Tibial nerve (tissue), 4 donors: ENCODE measurements at regions not wholly inside any gene's neighbourhood (a gene's known extent, or its start where the extent isn't known, plus 50 kb on each side); places are given as distances from the start of the nearest gene placed in this dataset.

ENCODE experiments used
- DNase-seq, 2 donors: peaks; one replicate each; pipeline ENCODE4 v3.0.0-alpha.2; 2019; ENCODE audit warnings: low spot score in 2 of 2
- H3K27ac ChIP-seq, 4 donors: fragments of 200-600 bp; sonication (generic) in 3 of 4; one replicate each; pipeline ENCODE4 v1.5.1; 2017 to 2019; ENCODE audit warnings: mild to moderate bottlenecking in 1 of 4
- H3K27me3 ChIP-seq, 2 donors: fragments of 200-600 bp; sonication (generic) in 1 of 2; one replicate each; pipeline versions ENCODE4 v1.5.1 to v1.6.0; 2017 to 2019
- H3K36me3 ChIP-seq, 3 donors: fragments of 200-600 bp; sonication (generic); one replicate each; pipeline ENCODE4 v1.5.1; 2018 to 2019
- H3K4me1 ChIP-seq, 4 donors: fragments of 200-600 bp; sonication (generic) in 3 of 4; one replicate each; pipeline ENCODE4 v1.5.1; 2017 to 2019
- H3K4me3 ChIP-seq, 4 donors: fragments of 200-600 bp; sonication (generic) in 3 of 4; one replicate each; pipeline ENCODE4 v1.5.1; 2017 to 2019; ENCODE audit warnings: mild to moderate bottlenecking in 1 of 4, moderate library complexity in 1 of 4
- H3K9me3 ChIP-seq, 4 donors: fragments of 200-600 bp; sonication (generic) in 3 of 4; one replicate each; pipeline ENCODE4 v1.5.1; 2017 to 2019
- EP300 ChIP-seq, 2 donors: sonication (generic); formaldehyde crosslinking; IDR thresholded peaks; one replicate each; pipeline ENCODE4 v1.6.1; 2017; ENCODE audit warnings: antibody characterized with exemption in 2 of 2, mild to moderate bottlenecking in 1 of 2
- POLR2A ChIP-seq, 2 donors: fragments of 450-650 bp; IDR thresholded peaks; one replicate each; pipeline ENCODE4 v1.6.1; 2017; ENCODE audit warnings: antibody characterized with exemption in 2 of 2, mild to moderate bottlenecking in 2 of 2, moderate library complexity in 2 of 2
- WGBS, 2 donors: methylation state at CpG; one replicate each; pipeline ENCODE4 v1.1.5; 2018; 5-methylcytosine and 5-hydroxymethylcytosine counted together
- TF ChIP-seq, protein P1 (sequence below), 5 experiments: fragments of 200-600 bp in 3 of 5; fragments of 450-650 bp in 2 of 5; sonication (generic) in 3 of 5; IDR thresholded peaks; one replicate each; pipeline ENCODE4 v1.5.1; 2016 to 2019; ENCODE audit warnings: antibody characterized with exemption in 5 of 5, mild to moderate bottlenecking in 3 of 5, moderate library complexity in 2 of 5

DNA sequence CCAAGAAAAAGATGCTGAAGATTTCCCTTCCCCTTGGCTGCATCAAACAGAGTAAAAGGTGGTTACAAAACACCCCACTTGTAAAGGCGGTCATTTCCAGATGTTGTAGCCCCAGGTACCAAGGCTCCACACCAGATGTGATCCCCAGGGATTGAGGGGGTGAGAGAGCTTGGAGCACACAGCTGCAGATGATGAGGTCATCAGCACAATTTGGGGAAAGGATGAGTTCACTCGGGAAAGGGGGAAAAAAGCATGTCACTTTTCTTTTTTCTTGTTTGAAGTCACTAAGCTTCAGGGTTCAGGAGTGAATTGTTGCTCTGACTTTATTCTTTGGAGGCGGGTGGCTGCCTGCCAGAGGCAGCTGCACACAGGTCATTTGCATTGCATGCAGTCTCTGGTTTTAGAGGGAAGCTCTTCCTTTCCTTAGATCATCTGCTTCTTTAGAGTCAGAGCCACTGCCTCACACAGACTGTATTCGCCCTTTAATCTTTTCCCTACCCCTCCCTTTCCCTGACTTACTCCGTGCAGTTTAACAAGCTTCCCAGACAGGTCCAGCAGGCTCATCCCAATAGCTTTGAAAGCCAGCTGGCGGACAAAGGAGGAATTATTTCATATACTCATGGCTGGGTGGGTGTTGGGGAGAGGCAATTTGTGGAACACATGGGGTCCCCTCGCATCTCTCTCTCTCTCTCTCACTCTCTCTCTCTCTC, 409.3 kb upstream of the SLC24A2 start:
- Histone ChIP-seq H3K4me1 (no peaks in the 10 kb centered on the region), H3K9me3 (peaks cover 0 to 22% (median 3%) of the 10 kb centered on the region in 4 donors), H3K36me3 (no peaks in the 10 kb centered on the region), H3K27me3 (no peaks in the 10 kb centered on the region), H3K4me3 (no peak overlapping the region), H3K27ac (no peak overlapping the region)
- no peak for TF ChIP-seq EP300 (IDR thresholded peaks at IDR 0.05)
- TF ChIP-seq, protein P1, sequence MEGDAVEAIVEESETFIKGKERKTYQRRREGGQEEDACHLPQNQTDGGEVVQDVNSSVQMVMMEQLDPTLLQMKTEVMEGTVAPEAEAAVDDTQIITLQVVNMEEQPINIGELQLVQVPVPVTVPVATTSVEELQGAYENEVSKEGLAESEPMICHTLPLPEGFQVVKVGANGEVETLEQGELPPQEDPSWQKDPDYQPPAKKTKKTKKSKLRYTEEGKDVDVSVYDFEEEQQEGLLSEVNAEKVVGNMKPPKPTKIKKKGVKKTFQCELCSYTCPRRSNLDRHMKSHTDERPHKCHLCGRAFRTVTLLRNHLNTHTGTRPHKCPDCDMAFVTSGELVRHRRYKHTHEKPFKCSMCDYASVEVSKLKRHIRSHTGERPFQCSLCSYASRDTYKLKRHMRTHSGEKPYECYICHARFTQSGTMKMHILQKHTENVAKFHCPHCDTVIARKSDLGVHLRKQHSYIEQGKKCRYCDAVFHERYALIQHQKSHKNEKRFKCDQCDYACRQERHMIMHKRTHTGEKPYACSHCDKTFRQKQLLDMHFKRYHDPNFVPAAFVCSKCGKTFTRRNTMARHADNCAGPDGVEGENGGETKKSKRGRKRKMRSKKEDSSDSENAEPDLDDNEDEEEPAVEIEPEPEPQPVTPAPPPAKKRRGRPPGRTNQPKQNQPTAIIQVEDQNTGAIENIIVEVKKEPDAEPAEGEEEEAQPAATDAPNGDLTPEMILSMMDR (IDR thresholded peaks at IDR 0.05), result no peak
- WGBS, 2 donors, result 26 to 32% methylated on average over 7 of the region's 7 CpGs
- no peak for DNase-seq

GRCh38 chr9:20191228-20191840, 402.5 kb upstream of the SLC24A2 start:
- TF ChIP-seq POLR2A (IDR thresholded peaks at IDR 0.05) (no peak), EP300 (IDR thresholded peaks at IDR 0.05) (no peak)
- TF ChIP-seq, protein P1 (IDR thresholded peaks at IDR 0.05), result no peak
- peaks cover 0 to 16% (median 3%) of the 10 kb centered on the region in 4 donors for H3K9me3 ChIP-seq
- no peaks in the 10 kb centered on the region for H3K4me1 ChIP-seq
- WGBS, 2 donors, result 76 to 81% methylated on average over 4 of the region's 4 CpGs
- H3K27me3 ChIP-seq, result no peaks in the 10 kb centered on the region
- no peaks in the 10 kb centered on the region for H3K36me3 ChIP-seq
- H3K4me3 ChIP-seq, result no peak overlapping the region
- no peak for DNase-seq
- H3K27ac ChIP-seq, result no peak overlapping the region

DNA sequence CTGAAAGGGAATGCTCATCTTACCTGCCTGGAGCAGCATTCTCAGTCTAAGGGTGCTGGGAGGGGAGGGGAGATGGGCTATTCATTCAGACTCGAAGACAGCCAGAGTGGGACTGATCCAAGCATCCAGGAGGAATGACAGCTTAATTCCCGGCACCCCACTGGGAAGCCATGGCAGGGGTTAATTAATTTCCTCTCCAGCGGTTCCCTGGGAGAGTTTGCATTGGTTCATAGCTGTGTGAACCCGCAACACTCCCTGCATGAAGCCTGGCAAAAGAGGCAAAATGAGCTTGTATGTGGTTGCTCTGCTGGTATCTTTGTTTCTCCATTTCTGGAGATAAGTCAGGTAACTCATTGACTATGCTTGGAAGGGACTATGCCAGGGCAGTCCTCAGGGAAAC, 401.0 kb upstream of the SLC24A2 start:
- Histone ChIP-seq H3K36me3 (no peaks in the 10 kb centered on the region), H3K4me3 (no peak overlapping the region), H3K27ac (no peak overlapping the region), H3K9me3 (peaks cover 0 to 2% (median 0%) of the 10 kb centered on the region in 4 donors), H3K27me3 (no peaks in the 10 kb centered on the region), H3K4me1 (no peaks in the 10 kb centered on the region)
- 38 to 49% methylated on average over 4 of the region's 4 CpGs for WGBS, 2 donors
- no peak for DNase-seq
- TF ChIP-seq POLR2A (IDR thresholded peaks at IDR 0.05), result no peak
- TF ChIP-seq EP300 (IDR thresholded peaks at IDR 0.05), result no peak
- TF ChIP-seq, protein P1 (IDR thresholded peaks at IDR 0.05), result no peak

DNA sequence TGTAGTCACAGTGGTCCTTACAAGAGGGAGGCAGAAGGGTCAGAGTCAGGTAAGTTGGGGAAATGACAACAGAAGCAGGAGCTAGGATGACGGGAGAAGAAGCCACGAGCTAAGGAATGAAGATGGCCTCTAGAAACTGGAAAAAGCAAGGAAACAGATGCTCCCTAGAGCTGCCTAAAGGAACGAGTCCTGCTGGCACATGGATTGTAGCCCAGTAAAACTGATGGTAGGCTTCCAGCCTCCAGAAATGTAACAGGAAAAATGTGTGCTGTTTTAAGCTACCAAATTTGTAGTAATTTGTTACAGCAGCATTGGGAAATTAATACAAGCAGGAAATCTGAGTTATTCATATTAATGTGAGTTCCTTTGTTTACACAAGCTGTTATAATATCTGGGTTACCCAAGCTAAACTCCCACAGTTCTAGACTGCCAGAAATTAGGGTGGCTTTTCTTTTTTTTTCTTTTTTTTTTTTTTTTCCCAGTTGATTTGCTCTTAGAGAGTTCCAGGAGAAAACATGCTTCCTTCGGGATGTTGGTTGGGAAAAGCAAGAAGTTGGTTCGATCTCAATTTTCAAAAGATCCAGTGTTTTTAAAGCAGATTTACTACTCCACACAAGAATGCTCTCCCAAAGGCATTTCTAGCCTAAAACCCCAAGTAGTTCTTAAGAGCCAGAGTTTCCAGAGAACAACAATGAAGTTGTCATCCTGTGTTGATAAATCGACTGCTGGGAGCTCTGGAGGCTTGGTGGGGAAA, 400.0 kb upstream of the SLC24A2 start:
- Histone ChIP-seq H3K4me1 (no peaks in the 10 kb centered on the region), H3K9me3 (no peaks in the 10 kb centered on the region), H3K4me3 (no peak overlapping the region), H3K27ac (no peak overlapping the region), H3K27me3 (no peaks in the 10 kb centered on the region), H3K36me3 (no peaks in the 10 kb centered on the region)
- TF ChIP-seq, protein P1 (IDR thresholded peaks at IDR 0.05), result no peak
- no peak for TF ChIP-seq POLR2A (IDR thresholded peaks at IDR 0.05)
- WGBS, 2 donors, result 37 to 46% methylated on average over 6 of the region's 6 CpGs
- no peak for DNase-seq

GRCh38 chr9:20187318-20187717, 398.5 kb upstream of the SLC24A2 start:
- TF ChIP-seq, protein P1 (IDR thresholded peaks at IDR 0.05), result no peak
- no peak for TF ChIP-seq EP300 (IDR thresholded peaks at IDR 0.05)
- no peak for TF ChIP-seq POLR2A (IDR thresholded peaks at IDR 0.05)
- Histone ChIP-seq H3K9me3 (no peaks in the 10 kb centered on the region), H3K4me1 (no peaks in the 10 kb centered on the region), H3K36me3 (no peaks in the 10 kb centered on the region), H3K27ac (no peak overlapping the region), H3K27me3 (no peaks in the 10 kb centered on the region), H3K4me3 (no peak overlapping the region)
- DNase-seq, result no peak
- WGBS, 2 donors, result 73 to 90% methylated on average over 2 of the region's 2 CpGs
